Natural killer cell (primary cell): ENCODE measurements at regions not wholly inside any gene's neighbourhood (a gene's known extent, or its start where the extent isn't known, plus 50 kb on each side); places are given as distances from the start of the nearest gene placed in this dataset.
"Not testable (repeated sequence)": the region's sequence is repeated elsewhere in the genome, so short reads cannot be mapped to it uniquely, and the experiment has no call there.

Experiments used
- ATAC-seq, 3 donors: fragments of 150-1000 bp in 2 of 3; fragments of 200-7000 bp in 1 of 3; cut with Tn5 transposase; 1 replicate in 1 of 3; 2 replicates in 2 of 3; pipeline ENCODE4 v1.10.0; 2021; ENCODE audit warnings: mild to moderate bottlenecking in 2 of 3, moderate library complexity in 2 of 3
- DNase-seq, 2 donors: peaks; one replicate each; pipeline versions ENCODE4 v3.0.0 to v3.0.0-alpha.2; 2013 to 2021; ENCODE audit warnings: mixed read lengths in 1 of 2
- H3K27ac ChIP-seq: one replicate; pipeline ENCODE4 v1.5.1; 2013; ENCODE audit warnings: mild to moderate bottlenecking, low read length
- H3K27me3 ChIP-seq: one replicate; pipeline ENCODE4 v1.6.1; 2013; ENCODE audit warnings: low read length; ENCODE audit not compliant: control insufficient read depth, insufficient read depth
- H3K36me3 ChIP-seq: one replicate; pipeline ENCODE4 v1.6.1; 2013; ENCODE audit warnings: low read length; ENCODE audit not compliant: control insufficient read depth, insufficient read depth
- H3K4me1 ChIP-seq: one replicate; pipeline ENCODE4 v1.6.1; 2013; ENCODE audit warnings: low read length; ENCODE audit not compliant: control insufficient read depth, insufficient read depth
- H3K4me3 ChIP-seq: one replicate; pipeline ENCODE4 v1.5.1; 2013; ENCODE audit warnings: low read length
- H3K9me3 ChIP-seq: one replicate; pipeline ENCODE4 v1.6.1; 2013; ENCODE audit warnings: low read length; ENCODE audit not compliant: control insufficient read depth, insufficient read depth
- H3K27ac Mint-ChIP-seq, 2 donors: one replicate each; pipeline ENCODE4 v1.8.0; 2022; ENCODE audit warnings: mild to moderate bottlenecking in 2 of 2, mixed read lengths in 2 of 2, moderate library complexity in 1 of 2
- H3K27me3 Mint-ChIP-seq, 2 donors: one replicate each; pipeline ENCODE4 v1.8.0; 2022; ENCODE audit warnings: low read depth in 2 of 2, mixed read lengths in 2 of 2
- H3K36me3 Mint-ChIP-seq: one replicate; pipeline ENCODE4 v1.8.0; 2022; ENCODE audit warnings: mixed read lengths
- H3K4me1 Mint-ChIP-seq, 2 donors: one replicate each; pipeline ENCODE4 v1.8.0; 2022; ENCODE audit warnings: mixed read lengths in 2 of 2
- H3K4me3 Mint-ChIP-seq: one replicate; pipeline ENCODE4 v1.8.0; 2022; ENCODE audit warnings: mild to moderate bottlenecking, moderate library complexity, mixed read lengths
- H3K9me3 Mint-ChIP-seq, 2 donors: one replicate each; pipeline ENCODE4 v1.8.0; 2022; ENCODE audit warnings: mixed read lengths in 2 of 2
- WGBS: methylation state at CpG from one replicate; pipeline ENCODE4 v1.1.7; 2013; ENCODE audit warnings: missing lambda C conversion rate; ENCODE audit not compliant: insufficient coverage; 5-methylcytosine and 5-hydroxymethylcytosine counted together
- intact Hi-C: fragments of 100-400 bp; cut with micrococcal nuclease; formaldehyde crosslinking; loops from one replicate; pipeline ENCODE4 v1.14.2; 2022
- TF ChIP-seq, protein P1 (sequence below): fragments of 200-600 bp; IDR thresholded peaks from one replicate; pipeline ENCODE4 v1.8.0; 2022; ENCODE audit warnings: antibody characterized with exemption

DNA sequence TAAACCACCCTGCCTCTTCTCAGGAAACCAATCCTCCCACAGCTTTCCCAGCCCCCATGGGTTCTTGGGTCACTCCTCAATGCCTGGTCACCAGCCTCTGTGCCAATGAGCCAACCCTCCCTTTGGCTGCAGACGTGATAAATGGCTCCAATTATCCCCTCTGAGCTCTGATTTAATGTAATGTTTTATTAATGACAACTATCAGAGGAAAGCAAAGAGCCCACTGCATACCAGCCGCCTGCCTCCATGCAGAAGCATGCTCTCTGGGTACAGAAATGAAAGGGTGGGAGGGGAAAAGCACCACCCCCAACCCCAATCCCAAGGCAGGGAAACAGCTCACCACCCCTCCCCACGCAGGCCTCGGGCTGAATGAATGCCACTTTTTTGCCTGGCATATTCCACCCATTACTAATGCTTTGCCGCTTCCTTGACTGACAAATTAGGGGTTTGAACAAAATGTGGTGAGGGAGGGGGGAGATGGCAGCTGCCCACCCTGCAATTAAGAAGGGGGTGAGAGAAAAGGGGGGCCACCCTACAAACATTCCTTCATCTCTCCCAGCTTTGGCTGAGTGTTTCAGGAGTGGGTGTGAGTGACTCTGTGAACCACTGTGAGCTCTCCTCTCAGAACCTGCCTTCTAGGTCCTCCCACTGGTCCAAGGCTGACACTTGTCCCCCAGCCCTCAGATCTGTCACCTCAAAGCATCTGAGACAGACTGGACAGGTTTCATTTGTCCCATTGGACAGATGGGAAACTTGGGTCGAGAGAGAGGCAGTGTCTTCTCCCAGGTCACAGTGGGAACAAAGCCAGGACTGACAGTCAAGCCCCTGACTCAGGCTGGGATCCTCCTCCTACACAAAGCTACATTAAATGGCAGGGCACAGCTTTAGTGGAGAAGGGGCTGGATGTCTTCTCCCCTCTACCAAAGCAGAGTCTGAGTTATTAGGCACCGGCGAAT lies 161.5 kb downstream of the TMEM132E start:
- no peaks in the 10 kb centered on the region for H3K9me3 ChIP-seq
- H3K4me3 ChIP-seq: no peak overlapping the region
- H3K9me3 Mint-ChIP-seq: no peaks in the 10 kb centered on the region
- ATAC-seq: no peak
- WGBS: 84% methylated on average over 4 of the region's 8 CpGs
- no peaks in the 10 kb centered on the region for H3K4me1 ChIP-seq
- peaks cover 14 to 15% of the 10 kb centered on the region in 2 donors for H3K27me3 Mint-ChIP-seq
- H3K4me1 Mint-ChIP-seq: no peaks in the 10 kb centered on the region
- no peaks in the 10 kb centered on the region for H3K27me3 ChIP-seq
- no peaks in the 10 kb centered on the region for H3K36me3 Mint-ChIP-seq
- intact Hi-C loops: no loop called here
- H3K36me3 ChIP-seq: no peaks in the 10 kb centered on the region
- H3K27ac ChIP-seq: no peak overlapping the region
- DNase-seq: no peak
- TF ChIP-seq, protein P1, sequence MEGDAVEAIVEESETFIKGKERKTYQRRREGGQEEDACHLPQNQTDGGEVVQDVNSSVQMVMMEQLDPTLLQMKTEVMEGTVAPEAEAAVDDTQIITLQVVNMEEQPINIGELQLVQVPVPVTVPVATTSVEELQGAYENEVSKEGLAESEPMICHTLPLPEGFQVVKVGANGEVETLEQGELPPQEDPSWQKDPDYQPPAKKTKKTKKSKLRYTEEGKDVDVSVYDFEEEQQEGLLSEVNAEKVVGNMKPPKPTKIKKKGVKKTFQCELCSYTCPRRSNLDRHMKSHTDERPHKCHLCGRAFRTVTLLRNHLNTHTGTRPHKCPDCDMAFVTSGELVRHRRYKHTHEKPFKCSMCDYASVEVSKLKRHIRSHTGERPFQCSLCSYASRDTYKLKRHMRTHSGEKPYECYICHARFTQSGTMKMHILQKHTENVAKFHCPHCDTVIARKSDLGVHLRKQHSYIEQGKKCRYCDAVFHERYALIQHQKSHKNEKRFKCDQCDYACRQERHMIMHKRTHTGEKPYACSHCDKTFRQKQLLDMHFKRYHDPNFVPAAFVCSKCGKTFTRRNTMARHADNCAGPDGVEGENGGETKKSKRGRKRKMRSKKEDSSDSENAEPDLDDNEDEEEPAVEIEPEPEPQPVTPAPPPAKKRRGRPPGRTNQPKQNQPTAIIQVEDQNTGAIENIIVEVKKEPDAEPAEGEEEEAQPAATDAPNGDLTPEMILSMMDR: no peak
- H3K4me3 Mint-ChIP-seq: no peak overlapping the region
- H3K27ac Mint-ChIP-seq: no peak overlapping the region

- TF ChIP-seq, protein P1: no peak
- no peaks in the 10 kb centered on the region for H3K9me3 ChIP-seq
- Mint-ChIP-seq H3K36me3 (no peaks in the 10 kb centered on the region), H3K4me3 (no peak overlapping the region), H3K27me3 (peaks cover 8 to 14% of the 10 kb centered on the region in 2 donors), H3K4me1 (no peaks in the 10 kb centered on the region), H3K27ac (no peak overlapping the region), H3K9me3 (no peaks in the 10 kb centered on the region)
- intact Hi-C loops: no loop called here
- ATAC-seq: no peak
- H3K36me3 ChIP-seq: no peaks in the 10 kb centered on the region
- 49% methylated on average over 5 of the region's 5 CpGs for WGBS
- DNase-seq: no peak
- H3K27me3 ChIP-seq: no peaks in the 10 kb centered on the region
- no peak overlapping the region for H3K4me3 ChIP-seq
- H3K4me1 ChIP-seq: no peaks in the 10 kb centered on the region
- H3K27ac ChIP-seq: no peak overlapping the region
Measured at GRCh38 chr17:34739386-34739785, 160.0 kb downstream of the TMEM132E start.

DNA sequence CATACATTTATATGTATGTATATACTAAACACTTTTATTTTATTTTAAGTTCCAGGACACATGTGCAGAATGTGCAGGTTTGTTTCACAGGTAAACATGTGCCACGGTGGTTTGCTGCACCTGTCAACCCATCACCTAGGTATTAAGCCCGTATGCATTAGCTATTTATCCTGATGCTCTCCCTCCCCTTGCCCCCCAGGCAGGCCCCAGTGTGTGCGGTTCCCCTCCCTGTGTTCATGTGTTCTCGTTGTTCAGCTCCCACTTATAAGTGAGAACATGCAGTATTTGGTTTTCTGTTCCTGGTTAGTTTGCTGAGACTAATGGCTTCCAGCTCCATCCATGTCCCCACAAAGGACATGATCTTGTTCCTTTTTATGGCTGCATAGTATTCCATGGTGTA lies 158.3 kb downstream of the TMEM132E start:
- H3K9me3 ChIP-seq, H3K27ac ChIP-seq, H3K9me3 Mint-ChIP-seq, H3K27me3 ChIP-seq, H3K36me3 Mint-ChIP-seq, H3K27ac Mint-ChIP-seq, H3K36me3 ChIP-seq, intact Hi-C loops, ATAC-seq, H3K4me1 Mint-ChIP-seq, H3K4me3 Mint-ChIP-seq, H3K4me3 ChIP-seq, DNase-seq, H3K4me1 ChIP-seq: not testable (repeated sequence)
- H3K27me3 Mint-ChIP-seq: peaks cover 8 to 16% of the 10 kb centered on the region in 2 donors
- WGBS: 62% methylated on average over 3 of the region's 4 CpGs

DNA sequence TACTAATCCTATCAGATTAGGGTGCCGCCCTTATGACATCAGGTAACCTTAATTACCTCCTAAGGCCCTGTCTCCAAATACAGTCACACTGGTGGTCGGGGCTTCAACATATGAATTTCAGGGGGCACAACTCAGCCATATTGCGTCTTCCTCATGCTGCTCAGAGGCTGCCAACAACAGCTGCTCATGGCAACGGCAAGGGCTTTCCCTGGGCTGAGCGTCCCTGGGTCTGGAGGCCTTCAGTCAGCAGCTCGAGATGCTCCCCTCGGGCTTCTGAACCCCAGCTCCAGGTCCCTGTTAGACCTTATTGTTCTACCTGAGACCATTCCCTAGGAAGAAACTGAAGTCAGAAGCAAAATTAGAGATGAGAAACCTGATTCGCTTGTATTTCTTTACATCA lies 157.2 kb downstream of the TMEM132E start:
- peaks cover 9 to 10% of the 10 kb centered on the region in 2 donors for H3K27me3 Mint-ChIP-seq
- intact Hi-C loops: no loop called here
- H3K27ac ChIP-seq: no peak overlapping the region
- TF ChIP-seq, protein P1: no peak
- no peaks in the 10 kb centered on the region for H3K36me3 ChIP-seq
- no peaks in the 10 kb centered on the region for H3K9me3 ChIP-seq
- no peaks in the 10 kb centered on the region for H3K9me3 Mint-ChIP-seq
- no peaks in the 10 kb centered on the region for H3K4me1 Mint-ChIP-seq
- no peaks in the 10 kb centered on the region for H3K36me3 Mint-ChIP-seq
- no peak overlapping the region for H3K4me3 Mint-ChIP-seq
- no peaks in the 10 kb centered on the region for H3K27me3 ChIP-seq
- no peak overlapping the region for H3K4me3 ChIP-seq
- no peak overlapping the region for H3K27ac Mint-ChIP-seq
- H3K4me1 ChIP-seq: no peaks in the 10 kb centered on the region
- 65% methylated on average over 7 of the region's 8 CpGs for WGBS
- no peak for DNase-seq
- ATAC-seq: no peak
